ENCODE measurements at regions not wholly inside any gene's neighbourhood (a gene's known extent, or its start where the extent isn't known, plus 50 kb on each side); places are given as distances from the start of the nearest gene placed in this dataset.

- TF ChIP-seq POLR2A (IDR thresholded peaks at IDR 0.05) (no peak), CTCF (IDR thresholded peaks at IDR 0.05) (no peak)
Observed at GRCh38 chr3:95588473-95588872, 1225.9 kb upstream of the EPHA6 start.

Measured in body of pancreas (tissue), 4 donors.